Osteoblast (primary cell): ENCODE measurements at regions not wholly inside any gene's neighbourhood (a gene's known extent, or its start where the extent isn't known, plus 50 kb on each side); places are given as distances from the start of the nearest gene placed in this dataset.

Experiments
- DNase-seq: peaks from one replicate; pipeline ENCODE4 v3.0.0; 2011; ENCODE audit warnings: low spot score, mixed read lengths; ENCODE audit not compliant: insufficient read length; ENCODE audit errors: missing footprints
- H2AFZ ChIP-seq: 2 replicates; pipeline ENCODE4 v1.6.0; 2011; ENCODE audit warnings: mild to moderate bottlenecking, low read length
- H3K27ac ChIP-seq: 2 replicates; pipeline ENCODE4 v1.5.1; 2011; ENCODE audit warnings: mild to moderate bottlenecking, low read depth, low read length, moderate library complexity
- H3K27me3 ChIP-seq: 2 replicates; pipeline ENCODE4 v1.6.0; 2012; ENCODE audit warnings: mild to moderate bottlenecking, control low read depth, inconsistent platforms, low read length, moderate library complexity; ENCODE audit not compliant: insufficient read depth
- H3K36me3 ChIP-seq: 2 replicates; pipeline ENCODE4 v1.5.1; 2011; ENCODE audit warnings: mild to moderate bottlenecking, low read length, control low read depth, moderate library complexity; ENCODE audit not compliant: insufficient read depth
- H3K4me1 ChIP-seq: 2 replicates; pipeline ENCODE4 v1.5.1; 2011; ENCODE audit warnings: mild to moderate bottlenecking, low read length, control low read depth, moderate library complexity; ENCODE audit not compliant: insufficient read depth
- H3K4me2 ChIP-seq: 2 replicates; pipeline ENCODE4 v1.6.0; 2011; ENCODE audit warnings: mild to moderate bottlenecking, low read length; ENCODE audit not compliant: insufficient read depth
- H3K4me3 ChIP-seq: fragments of 200-600 bp; sonication (generic); 3 replicates; pipeline ENCODE4 v1.5.1; 2012; ENCODE audit warnings: mild to moderate bottlenecking, low read length, inconsistent platforms; ENCODE audit not compliant: insufficient read depth
- H3K79me2 ChIP-seq: 2 replicates; pipeline ENCODE4 v1.6.0; 2012; ENCODE audit warnings: mild to moderate bottlenecking, low read length, control low read depth, inconsistent platforms; ENCODE audit not compliant: insufficient read depth
- H3K9me3 ChIP-seq: 2 replicates; pipeline ENCODE4 v1.5.1; 2011; ENCODE audit warnings: low read depth, low read length, control low read depth
- H4K20me1 ChIP-seq: 2 replicates; pipeline ENCODE4 v1.6.0; 2012; ENCODE audit warnings: mild to moderate bottlenecking, low read length, control low read depth; ENCODE audit not compliant: insufficient read depth
- TF ChIP-seq, protein P1 (sequence below): IDR thresholded peaks from 2 replicates; pipeline ENCODE4 v1.5.1; 2011; ENCODE audit warnings: mild to moderate bottlenecking, low read depth, low read length, moderate library complexity; ENCODE audit errors: extremely low read depth

- TF ChIP-seq, protein P1, sequence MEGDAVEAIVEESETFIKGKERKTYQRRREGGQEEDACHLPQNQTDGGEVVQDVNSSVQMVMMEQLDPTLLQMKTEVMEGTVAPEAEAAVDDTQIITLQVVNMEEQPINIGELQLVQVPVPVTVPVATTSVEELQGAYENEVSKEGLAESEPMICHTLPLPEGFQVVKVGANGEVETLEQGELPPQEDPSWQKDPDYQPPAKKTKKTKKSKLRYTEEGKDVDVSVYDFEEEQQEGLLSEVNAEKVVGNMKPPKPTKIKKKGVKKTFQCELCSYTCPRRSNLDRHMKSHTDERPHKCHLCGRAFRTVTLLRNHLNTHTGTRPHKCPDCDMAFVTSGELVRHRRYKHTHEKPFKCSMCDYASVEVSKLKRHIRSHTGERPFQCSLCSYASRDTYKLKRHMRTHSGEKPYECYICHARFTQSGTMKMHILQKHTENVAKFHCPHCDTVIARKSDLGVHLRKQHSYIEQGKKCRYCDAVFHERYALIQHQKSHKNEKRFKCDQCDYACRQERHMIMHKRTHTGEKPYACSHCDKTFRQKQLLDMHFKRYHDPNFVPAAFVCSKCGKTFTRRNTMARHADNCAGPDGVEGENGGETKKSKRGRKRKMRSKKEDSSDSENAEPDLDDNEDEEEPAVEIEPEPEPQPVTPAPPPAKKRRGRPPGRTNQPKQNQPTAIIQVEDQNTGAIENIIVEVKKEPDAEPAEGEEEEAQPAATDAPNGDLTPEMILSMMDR = no peak
- peak overlapping the region; percentile 81 for H2AFZ ChIP-seq
Measured at GRCh38 chr2:125168442-125168841, 1143.4 kb downstream of the CNTNAP5 start.

GRCh38 chr2:125169022-125169763, 1144.1 kb downstream of the CNTNAP5 start:
- H3K4me2 ChIP-seq = peak overlapping the region; percentile 73
- DNase-seq = no peak

More at GRCh38 chr2:125168442-125168841, 1143.4 kb downstream of the CNTNAP5 start:
- H3K9me3 ChIP-seq = no peaks in the 10 kb centered on the region
- no peaks in the 10 kb centered on the region for H3K27me3 ChIP-seq
- no peak for DNase-seq
- no peaks in the 10 kb centered on the region for H4K20me1 ChIP-seq
- peak overlapping the region; percentile 96 for H3K27ac ChIP-seq
- H3K4me2 ChIP-seq = peak overlapping the region; percentile 73
- H3K36me3 ChIP-seq = no peaks in the 10 kb centered on the region
- H3K79me2 ChIP-seq = no peaks in the 10 kb centered on the region
- peak overlapping the region; percentile 38 for H3K4me3 ChIP-seq
- peaks cover 28% of the 10 kb centered on the region for H3K4me1 ChIP-seq

DNA sequence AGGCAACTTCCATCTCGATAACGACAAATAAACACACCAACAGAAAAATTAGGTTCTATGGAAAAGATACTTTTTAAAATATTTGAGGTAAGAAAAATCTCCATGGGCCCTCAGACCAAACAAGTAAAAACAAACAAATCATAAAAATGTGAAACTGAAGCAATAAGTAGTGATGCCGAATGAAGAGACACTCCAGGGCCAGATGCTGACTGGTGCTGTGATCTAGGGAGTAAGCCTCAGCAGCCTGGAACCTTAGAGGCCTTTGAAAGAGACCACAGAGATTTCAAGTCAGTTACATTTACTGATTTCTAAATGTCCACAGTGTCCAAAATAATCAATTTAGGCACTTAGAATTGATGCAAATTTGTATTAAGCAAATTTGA, 1144.7 kb downstream of the CNTNAP5 start:
- Histone ChIP-seq H3K4me1 (peaks cover 28% of the 10 kb centered on the region), H3K27ac (peak overlapping the region; percentile 96), H3K27me3 (no peaks in the 10 kb centered on the region), H4K20me1 (no peaks in the 10 kb centered on the region), H3K9me3 (no peaks in the 10 kb centered on the region), H3K36me3 (no peaks in the 10 kb centered on the region), H3K4me3 (no peak overlapping the region), H2AFZ (peak overlapping the region; percentile 31), H3K4me2 (peak overlapping the region; percentile 9), H3K79me2 (no peaks in the 10 kb centered on the region)
- no peak for DNase-seq
- TF ChIP-seq, protein P1 = no peak

More at GRCh38 chr2:125169022-125169763, 1144.1 kb downstream of the CNTNAP5 start:
- H2AFZ ChIP-seq = peak overlapping the region; percentile 1
- TF ChIP-seq, protein P1 = no peak
- no peaks in the 10 kb centered on the region for H3K79me2 ChIP-seq
- no peaks in the 10 kb centered on the region for H4K20me1 ChIP-seq
- no peak overlapping the region for H3K4me3 ChIP-seq
- H3K27me3 ChIP-seq = no peaks in the 10 kb centered on the region
- no peaks in the 10 kb centered on the region for H3K9me3 ChIP-seq
- peaks cover 28% of the 10 kb centered on the region for H3K4me1 ChIP-seq
- peak overlapping the region; percentile 96 for H3K27ac ChIP-seq
- H3K36me3 ChIP-seq = no peaks in the 10 kb centered on the region

GRCh38 chr2:125172181-125172580, 1147.1 kb downstream of the CNTNAP5 start:
- no peaks in the 10 kb centered on the region for H3K79me2 ChIP-seq
- H3K36me3 ChIP-seq = no peaks in the 10 kb centered on the region
- no peaks in the 10 kb centered on the region for H4K20me1 ChIP-seq
- no peaks in the 10 kb centered on the region for H3K27me3 ChIP-seq
- no peak overlapping the region for H3K4me2 ChIP-seq
- no peak overlapping the region for H3K4me3 ChIP-seq
- peak; percentile 10 for DNase-seq
- TF ChIP-seq, protein P1 = no peak
- peaks cover 25% of the 10 kb centered on the region for H3K4me1 ChIP-seq
- no peak overlapping the region for H3K27ac ChIP-seq
- H2AFZ ChIP-seq = no peak overlapping the region
- H3K9me3 ChIP-seq = peaks cover 3% of the 10 kb centered on the region
